Breast epithelium (tissue), 3 donors: ENCODE measurements at regions not wholly inside any gene's neighbourhood (a gene's known extent, or its start where the extent isn't known, plus 50 kb on each side); places are given as distances from the start of the nearest gene placed in this dataset.

ENCODE experiments used
- CTCF ChIP-seq, 3 donors: fragments of 450-650 bp; IDR thresholded peaks; one replicate each; pipeline ENCODE4 v1.5.1; 2016 to 2017; ENCODE audit warnings: antibody characterized with exemption in 3 of 3, mild to moderate bottlenecking in 3 of 3, moderate library complexity in 3 of 3
- POLR2A ChIP-seq: fragments of 450-650 bp; IDR thresholded peaks from one replicate; pipeline ENCODE4 v1.6.1; 2016; ENCODE audit warnings: antibody characterized with exemption, mild to moderate bottlenecking, moderate library complexity

GRCh38 chr12:46548605-46549071, 176.1 kb upstream of the SLC38A2 start:
- TF ChIP-seq CTCF (IDR thresholded peaks at IDR 0.05) (no peak), POLR2A (no peak)
